ENCODE measurements at regions not wholly inside any gene's neighbourhood (a gene's known extent, or its start where the extent isn't known, plus 50 kb on each side); places are given as distances from the start of the nearest gene placed in this dataset.

- TF ChIP-seq, protein P1, sequence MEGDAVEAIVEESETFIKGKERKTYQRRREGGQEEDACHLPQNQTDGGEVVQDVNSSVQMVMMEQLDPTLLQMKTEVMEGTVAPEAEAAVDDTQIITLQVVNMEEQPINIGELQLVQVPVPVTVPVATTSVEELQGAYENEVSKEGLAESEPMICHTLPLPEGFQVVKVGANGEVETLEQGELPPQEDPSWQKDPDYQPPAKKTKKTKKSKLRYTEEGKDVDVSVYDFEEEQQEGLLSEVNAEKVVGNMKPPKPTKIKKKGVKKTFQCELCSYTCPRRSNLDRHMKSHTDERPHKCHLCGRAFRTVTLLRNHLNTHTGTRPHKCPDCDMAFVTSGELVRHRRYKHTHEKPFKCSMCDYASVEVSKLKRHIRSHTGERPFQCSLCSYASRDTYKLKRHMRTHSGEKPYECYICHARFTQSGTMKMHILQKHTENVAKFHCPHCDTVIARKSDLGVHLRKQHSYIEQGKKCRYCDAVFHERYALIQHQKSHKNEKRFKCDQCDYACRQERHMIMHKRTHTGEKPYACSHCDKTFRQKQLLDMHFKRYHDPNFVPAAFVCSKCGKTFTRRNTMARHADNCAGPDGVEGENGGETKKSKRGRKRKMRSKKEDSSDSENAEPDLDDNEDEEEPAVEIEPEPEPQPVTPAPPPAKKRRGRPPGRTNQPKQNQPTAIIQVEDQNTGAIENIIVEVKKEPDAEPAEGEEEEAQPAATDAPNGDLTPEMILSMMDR (conservative IDR thresholded peaks at IDR 0.05 in 1 of 2, IDR thresholded peaks at IDR 0.05 in 1 of 2; ENCODE audit: extremely low read depth in 1 of 2, insufficient read depth in 1 of 2, low read depth in 1 of 2, low read length in 2 of 2) = no peak
- no peak for TF ChIP-seq EZH2 (IDR thresholded peaks at IDR 0.05; ENCODE audit: borderline replicate concordance, low read length)
Measured at GRCh38 chr6:140908505-140908904, 1224.2 kb upstream of the GJE1 start.

All from mammary epithelial cell (primary cell).